D721Med (cell line): ENCODE measurements at regions not wholly inside any gene's neighbourhood (a gene's known extent, or its start where the extent isn't known, plus 50 kb on each side); places are given as distances from the start of the nearest gene placed in this dataset.
A peak's percentile ranks its signal among the peaks of the same experiment; 100 is the strongest.

Source experiments
- DNase-seq: peaks from one replicate; pipeline ENCODE4 v3.0.0; 2011; ENCODE audit warnings: low spot score; ENCODE audit not compliant: insufficient read length
- FAIRE-seq: peaks from 2 replicates; lab custom pipeline; 2011; peaks lifted over from hg19 to GRCh38; lab: Jason Lieb, UNC
- CTCF ChIP-seq: IDR thresholded peaks from 2 replicates; pipeline ENCODE4 v1.5.1; 2012; ENCODE audit warnings: mild to moderate bottlenecking, control low read depth; ENCODE audit not compliant: insufficient read depth; ENCODE audit errors: missing control alignments

GRCh38 chr3:188954590-188955208 lies 217.1 kb upstream of the TPRG1 start:
- TF ChIP-seq CTCF, result peak; percentile 99
- FAIRE-seq (no peak), DNase-seq (no peak)

GRCh38 chr3:188955919-188956318 lies 215.9 kb upstream of the TPRG1 start:
- TF ChIP-seq CTCF, result no peak
- FAIRE-seq (no peak), DNase-seq (no peak)

GRCh38 chr3:188956839-188957489 lies 214.8 kb upstream of the TPRG1 start:
- DNase-seq (no peak), FAIRE-seq (no peak)
- peak; percentile 63 for TF ChIP-seq CTCF

GRCh38 chr3:188959013-188959412 lies 212.8 kb upstream of the TPRG1 start:
- DNase-seq (no peak), FAIRE-seq (no peak)
- TF ChIP-seq CTCF, result no peak

- no peak for FAIRE-seq
- no peak for TF ChIP-seq CTCF
- DNase-seq, result no peak
These were observed 209.2 kb upstream of the TPRG1 start for GRCh38 chr3:188962253-188963247.

GRCh38 chr3:188964957-188965356 lies 206.8 kb upstream of the TPRG1 start:
- TF ChIP-seq CTCF, result no peak
- no peak for FAIRE-seq
- DNase-seq, result no peak
